ENCODE measurements at regions not wholly inside any gene's neighbourhood (a gene's known extent, or its start where the extent isn't known, plus 50 kb on each side); places are given as distances from the start of the nearest gene placed in this dataset.

DNA sequence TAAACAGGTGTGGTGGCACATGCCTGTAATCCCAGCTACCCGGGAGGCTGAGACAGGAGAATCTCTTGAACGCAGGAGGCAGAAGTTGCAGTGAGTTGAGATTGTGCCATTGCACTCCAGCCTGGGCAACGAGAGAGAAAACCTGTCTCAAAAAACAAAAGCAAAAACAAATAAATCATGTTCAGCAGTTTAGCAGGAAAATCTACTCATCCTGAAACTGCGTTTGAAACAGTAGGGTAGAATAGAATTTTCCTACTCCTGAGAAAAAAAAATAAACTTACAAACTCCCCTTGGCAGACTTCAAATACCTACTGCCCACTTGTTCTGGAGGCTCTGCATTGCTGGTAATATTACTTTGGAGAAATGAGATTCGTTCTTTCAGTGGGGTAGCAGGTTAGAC, 367.7 kb downstream of the GADD45G start:
- H3K4me1 ChIP-seq (ENCODE audit: insufficient read depth): peaks cover 19% of the 10 kb centered on the region

DNA sequence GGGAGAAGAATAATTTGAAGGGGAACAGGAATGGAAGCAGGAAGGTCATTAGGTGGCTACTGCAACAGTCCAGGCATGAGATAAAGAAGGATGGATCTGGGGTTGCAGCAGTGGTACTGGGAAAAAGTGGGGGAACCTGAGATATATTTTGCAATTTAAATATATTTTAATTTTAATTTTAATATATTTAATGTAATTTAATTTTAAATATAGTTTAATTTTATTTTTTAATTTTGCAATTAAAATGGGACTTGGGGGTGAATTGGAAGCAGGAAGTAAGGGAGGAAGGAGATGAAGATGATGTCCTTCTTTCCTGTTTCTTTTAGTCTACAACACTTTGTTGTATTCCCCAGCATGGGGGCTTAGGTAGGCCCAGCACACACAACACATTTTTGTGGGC, 369.8 kb downstream of the GADD45G start:
- Histone ChIP-seq H3K4me3 (no peak overlapping the region), H3K9me2 (replicated peaks; ENCODE audit: insufficient read depth) (no peaks in the 10 kb centered on the region), H3K4me1 (ENCODE audit: insufficient read depth) (peaks cover 12% of the 10 kb centered on the region), H3K36me3 (replicated peaks; ENCODE audit: insufficient read depth, low read depth) (no peaks in the 10 kb centered on the region), H3K27ac (no peak overlapping the region), H4K20me1 (ENCODE audit: insufficient read depth, poor library complexity, severe bottlenecking) (no peaks in the 10 kb centered on the region), H3K79me2 (no peaks in the 10 kb centered on the region), H3K4me2 (no peak overlapping the region), H2AFZ (no peak overlapping the region), H3K9me3 (ENCODE audit: low read depth) (no peaks in the 10 kb centered on the region), H3K27me3 (no peaks in the 10 kb centered on the region)
- no peak for DNase-seq (ENCODE audit: low spot score)
- no peak for TF ChIP-seq EZH2phosphoT487 (IDR thresholded peaks at IDR 0.05; ENCODE audit: low read depth, severe bottlenecking, unreplicated experiment)
- no peak for TF ChIP-seq EZH2 (IDR thresholded peaks at IDR 0.05; ENCODE audit: borderline replicate concordance)
- no peak for TF ChIP-seq CTCF (IDR thresholded peaks at IDR 0.05; ENCODE audit: poor library complexity)

More for the DNA sequence above, 367.7 kb downstream of the GADD45G start:
- no peaks in the 10 kb centered on the region for H3K36me3 ChIP-seq (replicated peaks; ENCODE audit: insufficient read depth, low read depth)
- H3K9me2 ChIP-seq (replicated peaks; ENCODE audit: insufficient read depth): no peaks in the 10 kb centered on the region
- no peaks in the 10 kb centered on the region for H3K79me2 ChIP-seq
- TF ChIP-seq CTCF (IDR thresholded peaks at IDR 0.05; ENCODE audit: poor library complexity) (no peak), EZH2phosphoT487 (IDR thresholded peaks at IDR 0.05; ENCODE audit: low read depth, severe bottlenecking, unreplicated experiment) (no peak), EZH2 (IDR thresholded peaks at IDR 0.05; ENCODE audit: borderline replicate concordance) (no peak)
- DNase-seq (ENCODE audit: low spot score): no peak
- no peaks in the 10 kb centered on the region for H3K9me3 ChIP-seq (ENCODE audit: low read depth)
- H2AFZ ChIP-seq: no peak overlapping the region
- H4K20me1 ChIP-seq (ENCODE audit: insufficient read depth, poor library complexity, severe bottlenecking): no peaks in the 10 kb centered on the region
- no peak overlapping the region for H3K4me3 ChIP-seq
- no peaks in the 10 kb centered on the region for H3K27me3 ChIP-seq
- no peak overlapping the region for H3K4me2 ChIP-seq
- WGBS (ENCODE audit: low lambda C conversion rate, missing lambda C conversion rate): 93% methylated on average over 5 of the region's 5 CpGs
- H3K27ac ChIP-seq: no peak overlapping the region

DNA sequence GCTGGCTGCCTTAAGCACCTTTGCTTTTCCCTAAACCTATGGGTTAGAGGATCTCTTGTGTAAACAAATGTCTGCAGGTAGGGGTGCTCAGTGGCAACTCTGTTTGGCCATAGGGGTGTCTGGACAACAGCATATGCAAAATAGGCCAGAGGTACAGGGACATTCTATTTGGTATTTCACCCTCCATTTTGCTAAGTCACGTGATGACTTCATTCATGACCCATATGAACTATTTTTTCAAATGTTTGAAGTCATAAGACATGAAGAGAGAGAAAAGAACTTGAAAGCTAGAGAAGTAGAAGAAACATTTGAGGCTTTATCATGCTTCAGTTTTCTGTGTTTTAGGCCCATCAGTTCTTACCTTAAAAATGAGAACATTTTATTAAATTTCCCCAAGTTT, 370.2 kb downstream of the GADD45G start:
- TF ChIP-seq CTCF (IDR thresholded peaks at IDR 0.05; ENCODE audit: poor library complexity) (no peak), EZH2phosphoT487 (IDR thresholded peaks at IDR 0.05; ENCODE audit: low read depth, severe bottlenecking, unreplicated experiment) (no peak), EZH2 (IDR thresholded peaks at IDR 0.05; ENCODE audit: borderline replicate concordance) (no peak)

DNA sequence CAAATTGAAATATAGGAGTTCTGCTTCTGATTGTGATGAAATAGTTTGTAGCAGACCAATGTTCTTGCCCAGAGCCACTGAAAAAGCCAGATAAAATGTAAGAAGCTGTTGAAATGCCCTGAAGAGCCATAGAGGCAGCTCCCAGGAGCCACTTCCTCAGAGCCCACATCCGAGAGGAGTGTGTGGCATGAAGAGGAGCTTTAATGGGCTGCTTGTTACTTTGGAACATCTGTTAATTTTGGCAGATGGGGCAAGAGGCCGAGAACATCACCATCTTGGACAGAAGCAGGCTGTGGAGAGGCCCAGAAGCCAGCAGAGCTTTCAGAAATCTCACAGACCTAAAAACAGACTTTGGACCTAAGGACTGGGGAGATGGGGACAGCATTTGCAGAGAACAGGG, 370.8 kb downstream of the GADD45G start:
- Histone ChIP-seq H3K4me3 (no peak overlapping the region), H3K36me3 (replicated peaks; ENCODE audit: insufficient read depth, low read depth) (no peaks in the 10 kb centered on the region), H2AFZ (no peak overlapping the region), H3K9me3 (ENCODE audit: low read depth) (no peaks in the 10 kb centered on the region), H4K20me1 (ENCODE audit: insufficient read depth, poor library complexity, severe bottlenecking) (no peaks in the 10 kb centered on the region), H3K79me2 (no peaks in the 10 kb centered on the region), H3K27me3 (no peaks in the 10 kb centered on the region), H3K4me2 (no peak overlapping the region), H3K27ac (no peak overlapping the region), H3K4me1 (ENCODE audit: insufficient read depth) (peaks cover 2% of the 10 kb centered on the region), H3K9me2 (replicated peaks; ENCODE audit: insufficient read depth) (no peaks in the 10 kb centered on the region)
- TF ChIP-seq CTCF (IDR thresholded peaks at IDR 0.05; ENCODE audit: poor library complexity) (no peak), EZH2 (IDR thresholded peaks at IDR 0.05; ENCODE audit: borderline replicate concordance) (no peak), EZH2phosphoT487 (IDR thresholded peaks at IDR 0.05; ENCODE audit: low read depth, severe bottlenecking, unreplicated experiment) (no peak)
- 81% methylated on average over 2 of the region's 2 CpGs for WGBS (ENCODE audit: low lambda C conversion rate, missing lambda C conversion rate)
- no peak for DNase-seq (ENCODE audit: low spot score)

More for the DNA sequence above, 370.2 kb downstream of the GADD45G start:
- no peaks in the 10 kb centered on the region for H3K9me3 ChIP-seq (ENCODE audit: low read depth)
- H3K9me2 ChIP-seq (replicated peaks; ENCODE audit: insufficient read depth): no peaks in the 10 kb centered on the region
- no peak overlapping the region for H3K4me2 ChIP-seq
- peaks cover 8% of the 10 kb centered on the region for H3K4me1 ChIP-seq (ENCODE audit: insufficient read depth)
- H2AFZ ChIP-seq: no peak overlapping the region
- no peaks in the 10 kb centered on the region for H3K27me3 ChIP-seq
- no peaks in the 10 kb centered on the region for H3K79me2 ChIP-seq
- H3K27ac ChIP-seq: no peak overlapping the region
- WGBS (ENCODE audit: low lambda C conversion rate, missing lambda C conversion rate): 100% methylated on average over 1 of the region's 1 CpG
- no peaks in the 10 kb centered on the region for H3K36me3 ChIP-seq (replicated peaks; ENCODE audit: insufficient read depth, low read depth)
- no peak for DNase-seq (ENCODE audit: low spot score)
- H3K4me3 ChIP-seq: no peak overlapping the region
- H4K20me1 ChIP-seq (ENCODE audit: insufficient read depth, poor library complexity, severe bottlenecking): no peaks in the 10 kb centered on the region

All from hepatocyte (in vitro differentiated cells).